BJ (cell line): ENCODE measurements at regions not wholly inside any gene's neighbourhood (a gene's known extent, or its start where the extent isn't known, plus 50 kb on each side); places are given as distances from the start of the nearest gene placed in this dataset.

Experiments used
- CTCF ChIA-PET: fragments of 350-600 bp; formaldehyde crosslinking; extraction: SDS; loops from one replicate; lab custom pipeline; 2021; ENCODE audit warnings: antibody characterized with exemption, inconsistent platforms; lab: Yijun Ruan, JAX
- POLR2A ChIA-PET: fragments of 300-600 bp; sonication (Branson Sonifier 250); formaldehyde crosslinking; extraction: SDS; loops from one replicate; lab custom pipeline; 2021; ENCODE audit warnings: antibody characterized with exemption; lab: Charles Lee
- DNase-seq: peaks from one replicate; pipeline ENCODE4 v3.0.0-alpha.2; 2011; ENCODE audit warnings: low read depth
- H3K27me3 ChIP-seq: 2 replicates; pipeline ENCODE4 v1.6.0; 2011; ENCODE audit warnings: low read length; ENCODE audit not compliant: control insufficient read depth, insufficient read depth
- H3K36me3 ChIP-seq: 2 replicates; pipeline ENCODE4 v1.5.1; 2011; ENCODE audit warnings: low read length; ENCODE audit not compliant: control insufficient read depth, insufficient read depth
- H3K4me3 ChIP-seq: 2 replicates; pipeline ENCODE4 v1.5.1; 2011; ENCODE audit warnings: low read depth, mild to moderate bottlenecking, control low read depth, low read length
- TF ChIP-seq, protein P1 (sequence below): IDR thresholded peaks from 2 replicates; pipeline ENCODE4 v1.5.1; 2011; ENCODE audit warnings: low read depth, mild to moderate bottlenecking, control low read depth, inconsistent platforms, low read length, moderate library complexity; ENCODE audit not compliant: insufficient read depth

- CTCF ChIA-PET = interaction anchor here (1.3 kb wide), 1 partner anchor 8 kb away, joined by 5 read pairs; no protein-coding TSS in a partner anchor
- TF ChIP-seq, protein P1, sequence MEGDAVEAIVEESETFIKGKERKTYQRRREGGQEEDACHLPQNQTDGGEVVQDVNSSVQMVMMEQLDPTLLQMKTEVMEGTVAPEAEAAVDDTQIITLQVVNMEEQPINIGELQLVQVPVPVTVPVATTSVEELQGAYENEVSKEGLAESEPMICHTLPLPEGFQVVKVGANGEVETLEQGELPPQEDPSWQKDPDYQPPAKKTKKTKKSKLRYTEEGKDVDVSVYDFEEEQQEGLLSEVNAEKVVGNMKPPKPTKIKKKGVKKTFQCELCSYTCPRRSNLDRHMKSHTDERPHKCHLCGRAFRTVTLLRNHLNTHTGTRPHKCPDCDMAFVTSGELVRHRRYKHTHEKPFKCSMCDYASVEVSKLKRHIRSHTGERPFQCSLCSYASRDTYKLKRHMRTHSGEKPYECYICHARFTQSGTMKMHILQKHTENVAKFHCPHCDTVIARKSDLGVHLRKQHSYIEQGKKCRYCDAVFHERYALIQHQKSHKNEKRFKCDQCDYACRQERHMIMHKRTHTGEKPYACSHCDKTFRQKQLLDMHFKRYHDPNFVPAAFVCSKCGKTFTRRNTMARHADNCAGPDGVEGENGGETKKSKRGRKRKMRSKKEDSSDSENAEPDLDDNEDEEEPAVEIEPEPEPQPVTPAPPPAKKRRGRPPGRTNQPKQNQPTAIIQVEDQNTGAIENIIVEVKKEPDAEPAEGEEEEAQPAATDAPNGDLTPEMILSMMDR = no peak
- no peaks in the 10 kb centered on the region for H3K36me3 ChIP-seq
- POLR2A ChIA-PET = no interaction called here
- H3K27me3 ChIP-seq = no peaks in the 10 kb centered on the region
- DNase-seq = no peak
- no peak overlapping the region for H3K4me3 ChIP-seq
These were observed 141.5 kb downstream of the OSTF1 start for GRCh38 chr9:75229605-75230332.

- Histone ChIP-seq H3K4me3 (no peak overlapping the region), H3K36me3 (no peaks in the 10 kb centered on the region), H3K27me3 (no peaks in the 10 kb centered on the region)
- POLR2A ChIA-PET = no interaction called here
- no peak for DNase-seq
- CTCF ChIA-PET = interaction anchor here (1.3 kb wide), 1 partner anchor 8 kb away, joined by 5 read pairs; no protein-coding TSS in a partner anchor
- TF ChIP-seq, protein P1 = no peak
These were observed 142.2 kb downstream of the OSTF1 start for GRCh38 chr9:75230469-75230868.

DNA sequence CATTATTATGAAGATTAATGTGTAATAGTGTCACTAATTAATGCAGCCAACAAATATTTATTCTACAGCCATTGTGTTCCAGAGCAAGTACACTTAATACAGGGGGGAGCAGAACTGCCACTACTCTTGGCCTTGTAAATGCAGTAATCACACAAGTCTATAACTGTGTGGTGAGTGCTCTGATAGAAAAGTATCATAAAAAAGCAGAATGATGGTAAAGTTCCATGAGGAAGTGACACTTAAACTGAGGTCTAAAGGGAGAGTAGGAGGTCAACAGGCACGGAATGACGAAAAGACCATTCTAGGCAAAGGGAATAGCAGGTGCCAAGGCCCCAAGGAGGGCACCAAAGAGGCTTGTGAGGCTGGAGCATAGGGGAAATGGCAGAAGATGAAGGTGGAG lies 142.9 kb downstream of the OSTF1 start:
- Histone ChIP-seq H3K27me3 (no peaks in the 10 kb centered on the region), H3K4me3 (no peak overlapping the region), H3K36me3 (no peaks in the 10 kb centered on the region)
- DNase-seq = no peak
- TF ChIP-seq, protein P1 = no peak
- CTCF ChIA-PET = no interaction called here
- POLR2A ChIA-PET = no interaction called here

- TF ChIP-seq, protein P1 = no peak
- no peak for DNase-seq
- ChIA-PET POLR2A (no interaction called here), CTCF (interaction anchor here (1.0 kb wide), 1 partner anchor 9 kb away, joined by 4 read pairs; no protein-coding TSS in a partner anchor)
- H3K27me3 ChIP-seq = no peaks in the 10 kb centered on the region
- no peak overlapping the region for H3K4me3 ChIP-seq
- no peaks in the 10 kb centered on the region for H3K36me3 ChIP-seq
These were observed 144.7 kb downstream of the OSTF1 start for GRCh38 chr9:75233011-75233410.

- Histone ChIP-seq H3K4me3 (no peak overlapping the region), H3K36me3 (no peaks in the 10 kb centered on the region), H3K27me3 (no peaks in the 10 kb centered on the region)
- TF ChIP-seq, protein P1 = no peak
- CTCF ChIA-PET = no interaction called here
- POLR2A ChIA-PET = no interaction called here
- DNase-seq = no peak
These were observed 147.3 kb downstream of the OSTF1 start for GRCh38 chr9:75235632-75236031.
